Neural cell (in vitro differentiated cells): ENCODE measurements at regions not wholly inside any gene's neighbourhood (a gene's known extent, or its start where the extent isn't known, plus 50 kb on each side); places are given as distances from the start of the nearest gene placed in this dataset.

Experiments used
- EP300 ChIP-seq: fragments of 450-650 bp; conservative IDR thresholded peaks from 2 replicates; pipeline ENCODE4 v1.6.1; 2014; ENCODE audit warnings: antibody characterized with exemption, mild to moderate bottlenecking, moderate library complexity; ENCODE audit not compliant: poor library complexity, severe bottlenecking
- EZH2 ChIP-seq: fragments of 200-600, 300-800 bp; shearing (Covaris generic), sonication (generic); IDR thresholded peaks from 2 replicates; pipeline ENCODE4 v1.6.1; 2014; ENCODE audit warnings: antibody characterized with exemption, low read length, borderline replicate concordance, mild to moderate bottlenecking; ENCODE audit not compliant: insufficient read depth, poor library complexity, severe bottlenecking
- TF ChIP-seq, protein P1 (sequence below): fragments of 450-650 bp; IDR thresholded peaks from 2 replicates; pipeline ENCODE4 v1.5.1; 2014; ENCODE audit warnings: antibody characterized with exemption, mild to moderate bottlenecking, moderate library complexity; ENCODE audit not compliant: poor library complexity, severe bottlenecking

DNA sequence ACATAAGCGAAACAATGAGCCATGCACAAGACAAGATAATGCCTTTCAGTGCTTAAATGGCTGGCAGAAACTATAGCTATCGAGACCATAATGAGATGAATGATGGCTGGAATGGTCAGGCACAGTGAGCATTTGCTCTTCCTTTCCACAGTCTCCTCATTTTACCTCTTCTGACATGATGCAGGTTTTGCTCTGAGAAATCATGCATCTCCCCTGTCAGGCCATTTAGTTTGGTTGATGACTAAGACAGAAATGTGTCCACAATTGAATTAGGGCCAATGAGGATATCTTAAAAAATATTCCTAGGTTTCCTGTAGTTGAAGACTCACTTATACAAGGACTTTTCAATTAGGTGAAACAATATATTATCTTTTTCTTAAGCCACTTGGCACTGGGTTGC is 475.1 kb downstream of the TMEM232 start:
- TF ChIP-seq, protein P1, sequence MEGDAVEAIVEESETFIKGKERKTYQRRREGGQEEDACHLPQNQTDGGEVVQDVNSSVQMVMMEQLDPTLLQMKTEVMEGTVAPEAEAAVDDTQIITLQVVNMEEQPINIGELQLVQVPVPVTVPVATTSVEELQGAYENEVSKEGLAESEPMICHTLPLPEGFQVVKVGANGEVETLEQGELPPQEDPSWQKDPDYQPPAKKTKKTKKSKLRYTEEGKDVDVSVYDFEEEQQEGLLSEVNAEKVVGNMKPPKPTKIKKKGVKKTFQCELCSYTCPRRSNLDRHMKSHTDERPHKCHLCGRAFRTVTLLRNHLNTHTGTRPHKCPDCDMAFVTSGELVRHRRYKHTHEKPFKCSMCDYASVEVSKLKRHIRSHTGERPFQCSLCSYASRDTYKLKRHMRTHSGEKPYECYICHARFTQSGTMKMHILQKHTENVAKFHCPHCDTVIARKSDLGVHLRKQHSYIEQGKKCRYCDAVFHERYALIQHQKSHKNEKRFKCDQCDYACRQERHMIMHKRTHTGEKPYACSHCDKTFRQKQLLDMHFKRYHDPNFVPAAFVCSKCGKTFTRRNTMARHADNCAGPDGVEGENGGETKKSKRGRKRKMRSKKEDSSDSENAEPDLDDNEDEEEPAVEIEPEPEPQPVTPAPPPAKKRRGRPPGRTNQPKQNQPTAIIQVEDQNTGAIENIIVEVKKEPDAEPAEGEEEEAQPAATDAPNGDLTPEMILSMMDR: no peak
- TF ChIP-seq EP300 (no peak), EZH2 (no peak)
